CD14-positive monocyte (primary cell): ENCODE measurements at regions not wholly inside any gene's neighbourhood (a gene's known extent, or its start where the extent isn't known, plus 50 kb on each side); places are given as distances from the start of the nearest gene placed in this dataset.

Experiments used
- DNase-seq, 3 donors: peaks; one replicate each; pipeline ENCODE4 v3.0.0-alpha.2; 2011 to 2022
- H2AFZ ChIP-seq: 2 replicates; pipeline ENCODE4 v1.6.0; 2012; ENCODE audit warnings: mild to moderate bottlenecking, low read depth, low read length, inconsistent platforms; ENCODE audit not compliant: insufficient read depth, poor library complexity, severe bottlenecking
- H3K27ac ChIP-seq, 2 donors: 1 replicate in 1 of 2; 2 replicates in 1 of 2; pipeline ENCODE4 v1.5.1; 2012 to 2013; ENCODE audit warnings: low read length in 2 of 2, control low read depth in 1 of 2, inconsistent platforms in 1 of 2, low read depth in 1 of 2, mild to moderate bottlenecking in 1 of 2
- H3K27me3 ChIP-seq, 2 donors: one replicate each; pipeline versions ENCODE4 v1.6.0 to v1.6.1; 2011 to 2013; ENCODE audit warnings: low read length in 2 of 2; ENCODE audit not compliant: control insufficient read depth in 2 of 2, insufficient read depth in 2 of 2
- H3K36me3 ChIP-seq, 2 donors: replicated peaks in 1 of 2; 1 replicate in 1 of 2; 2 replicates in 1 of 2; pipeline versions ENCODE4 v1.5.1 to v1.6.1; 2012 to 2013; ENCODE audit warnings: low read length in 2 of 2, control low read depth in 1 of 2, inconsistent platforms in 1 of 2, mild to moderate bottlenecking in 1 of 2; ENCODE audit not compliant: insufficient read depth in 2 of 2, control insufficient read depth in 1 of 2
- H3K4me1 ChIP-seq, 2 donors: 1 replicate in 1 of 2; 2 replicates in 1 of 2; pipeline versions ENCODE4 v1.5.1 to v1.6.1; 2012 to 2013; ENCODE audit warnings: low read length in 2 of 2, control low read depth in 1 of 2, inconsistent platforms in 1 of 2, mild to moderate bottlenecking in 1 of 2, moderate library complexity in 1 of 2; ENCODE audit not compliant: insufficient read depth in 2 of 2, control insufficient read depth in 1 of 2
- H3K4me2 ChIP-seq: replicated peaks from 2 replicates; pipeline ENCODE3; 2012; ENCODE audit warnings: low read length, moderate library complexity, mild to moderate bottlenecking; ENCODE audit not compliant: poor library complexity, severe bottlenecking; ENCODE audit errors: extremely low read depth
- H3K4me3 ChIP-seq, 3 experiments: fragments of 200-600 bp in 1 of 3; sonication (generic) in 1 of 3; replicated peaks in 1 of 3; 1 replicate in 2 of 3; 2 replicates in 1 of 3; pipeline ENCODE4 v1.5.1; 2011 to 2013; ENCODE audit warnings: low read length in 3 of 3, mild to moderate bottlenecking in 3 of 3, control low read depth in 2 of 3, low read depth in 2 of 3, inconsistent platforms in 1 of 3, moderate library complexity in 1 of 3
- H3K79me2 ChIP-seq: 2 replicates; pipeline ENCODE4 v1.6.0; 2012; ENCODE audit warnings: mild to moderate bottlenecking, control low read depth, inconsistent platforms, low read length, moderate library complexity; ENCODE audit not compliant: insufficient read depth
- H3K9ac ChIP-seq: 2 replicates; pipeline ENCODE4 v1.6.0; 2017; ENCODE audit warnings: low read length, mild to moderate bottlenecking; ENCODE audit not compliant: insufficient read depth, poor library complexity, severe bottlenecking
- H3K9me3 ChIP-seq, 2 donors: replicated peaks in 1 of 2; 1 replicate in 1 of 2; 2 replicates in 1 of 2; pipeline versions ENCODE4 v1.5.1 to v1.6.1; 2012 to 2013; ENCODE audit warnings: low read length in 2 of 2, control low read depth in 1 of 2; ENCODE audit not compliant: control insufficient read depth in 1 of 2, insufficient read depth in 1 of 2
- H4K20me1 ChIP-seq: 2 replicates; pipeline ENCODE4 v1.6.0; 2012; ENCODE audit warnings: mild to moderate bottlenecking, low read length, control low read depth, moderate library complexity; ENCODE audit not compliant: insufficient read depth
- H3K27ac Mint-ChIP-seq, 7 donors: one replicate each; pipeline ENCODE4 v1.8.0; 2020; ENCODE audit warnings: mild to moderate bottlenecking in 7 of 7, mixed read lengths in 7 of 7, moderate library complexity in 6 of 7, inconsistent platforms in 2 of 7
- H3K27me3 Mint-ChIP-seq, 3 donors: one replicate each; pipeline ENCODE4 v1.8.0; 2021 to 2022; ENCODE audit warnings: low read depth in 3 of 3, mild to moderate bottlenecking in 3 of 3, mixed read lengths in 3 of 3, moderate library complexity in 3 of 3, inconsistent platforms in 1 of 3
- H3K36me3 Mint-ChIP-seq, 2 donors: one replicate each; pipeline ENCODE4 v1.8.0; 2020; ENCODE audit warnings: mixed read lengths in 2 of 2, inconsistent platforms in 1 of 2, mild to moderate bottlenecking in 1 of 2
- H3K4me1 Mint-ChIP-seq: one replicate; pipeline ENCODE4 v1.8.0; 2020; ENCODE audit warnings: mild to moderate bottlenecking, mixed read lengths
- H3K4me3 Mint-ChIP-seq, 2 donors: one replicate each; pipeline ENCODE4 v1.8.0; 2020; ENCODE audit warnings: mild to moderate bottlenecking in 2 of 2, mixed read lengths in 2 of 2, moderate library complexity in 1 of 2
- H3K9me3 Mint-ChIP-seq, 7 donors: one replicate each; pipeline ENCODE4 v1.8.0; 2020 to 2022; ENCODE audit warnings: mixed read lengths in 7 of 7, mild to moderate bottlenecking in 6 of 7, moderate library complexity in 6 of 7, inconsistent platforms in 2 of 7
- WGBS: methylation state at CpG from one replicate; pipeline ENCODE4 v1.1.5; 2013; ENCODE audit warnings: missing lambda C conversion rate; ENCODE audit not compliant: insufficient coverage; 5-methylcytosine and 5-hydroxymethylcytosine counted together
- intact Hi-C, 2 donors: fragments of 100-400 bp; cut with micrococcal nuclease; formaldehyde crosslinking; loops; one replicate each; pipeline versions ENCODE4 v1.15.0 to v1.15.1; 2023
- TF ChIP-seq, protein P1 (sequence below): fragments of 200-600 bp; IDR thresholded peaks from one replicate; pipeline ENCODE4 v1.8.0; 2022; ENCODE audit warnings: antibody characterized with exemption, mild to moderate bottlenecking

DNA sequence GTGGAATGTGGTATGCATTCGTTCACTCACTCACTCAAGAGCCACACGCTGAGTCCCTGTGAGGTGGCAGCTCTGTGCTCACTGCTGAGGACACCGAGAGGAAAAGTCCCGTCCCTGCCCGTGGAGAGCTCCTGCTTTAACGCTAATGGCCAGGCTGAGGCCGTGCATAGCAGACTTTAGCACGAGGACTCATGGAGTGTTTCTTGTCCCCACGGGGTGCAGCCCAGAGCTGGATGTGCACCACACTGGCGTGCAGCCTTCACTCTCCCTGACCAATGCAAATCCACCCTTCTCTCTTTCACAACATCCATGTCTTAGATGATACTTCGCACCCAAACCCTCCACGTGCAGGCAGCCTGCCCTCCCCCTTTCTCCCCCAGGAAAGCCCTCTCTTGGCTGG is 159.6 kb upstream of the ZNF536 start:
- Histone ChIP-seq H3K36me3 (no peaks in the 10 kb centered on the region), H2AFZ (no peak overlapping the region), H3K9me3 (no peaks in the 10 kb centered on the region), H3K79me2 (no peaks in the 10 kb centered on the region), H3K4me1 (no peaks in the 10 kb centered on the region), H3K9ac (no peak overlapping the region), H3K4me2 (no peak overlapping the region), H4K20me1 (no peaks in the 10 kb centered on the region), H3K27ac (no peak overlapping the region), H3K4me3 (no peak overlapping the region), H3K27me3 (no peaks in the 10 kb centered on the region)
- no peaks in the 10 kb centered on the region for H3K9me3 Mint-ChIP-seq
- 94% methylated on average over 10 of the region's 12 CpGs for WGBS
- H3K27me3 Mint-ChIP-seq, result peaks cover 3 to 32% (median 5%) of the 10 kb centered on the region in 3 donors
- TF ChIP-seq, protein P1, sequence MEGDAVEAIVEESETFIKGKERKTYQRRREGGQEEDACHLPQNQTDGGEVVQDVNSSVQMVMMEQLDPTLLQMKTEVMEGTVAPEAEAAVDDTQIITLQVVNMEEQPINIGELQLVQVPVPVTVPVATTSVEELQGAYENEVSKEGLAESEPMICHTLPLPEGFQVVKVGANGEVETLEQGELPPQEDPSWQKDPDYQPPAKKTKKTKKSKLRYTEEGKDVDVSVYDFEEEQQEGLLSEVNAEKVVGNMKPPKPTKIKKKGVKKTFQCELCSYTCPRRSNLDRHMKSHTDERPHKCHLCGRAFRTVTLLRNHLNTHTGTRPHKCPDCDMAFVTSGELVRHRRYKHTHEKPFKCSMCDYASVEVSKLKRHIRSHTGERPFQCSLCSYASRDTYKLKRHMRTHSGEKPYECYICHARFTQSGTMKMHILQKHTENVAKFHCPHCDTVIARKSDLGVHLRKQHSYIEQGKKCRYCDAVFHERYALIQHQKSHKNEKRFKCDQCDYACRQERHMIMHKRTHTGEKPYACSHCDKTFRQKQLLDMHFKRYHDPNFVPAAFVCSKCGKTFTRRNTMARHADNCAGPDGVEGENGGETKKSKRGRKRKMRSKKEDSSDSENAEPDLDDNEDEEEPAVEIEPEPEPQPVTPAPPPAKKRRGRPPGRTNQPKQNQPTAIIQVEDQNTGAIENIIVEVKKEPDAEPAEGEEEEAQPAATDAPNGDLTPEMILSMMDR, result no peak
- H3K27ac Mint-ChIP-seq, result no peak overlapping the region
- intact Hi-C loops, result no loop called here
- peaks cover 4% of the 10 kb centered on the region for H3K4me1 Mint-ChIP-seq
- no peak for DNase-seq
- no peaks in the 10 kb centered on the region for H3K36me3 Mint-ChIP-seq
- no peak overlapping the region for H3K4me3 Mint-ChIP-seq

DNA sequence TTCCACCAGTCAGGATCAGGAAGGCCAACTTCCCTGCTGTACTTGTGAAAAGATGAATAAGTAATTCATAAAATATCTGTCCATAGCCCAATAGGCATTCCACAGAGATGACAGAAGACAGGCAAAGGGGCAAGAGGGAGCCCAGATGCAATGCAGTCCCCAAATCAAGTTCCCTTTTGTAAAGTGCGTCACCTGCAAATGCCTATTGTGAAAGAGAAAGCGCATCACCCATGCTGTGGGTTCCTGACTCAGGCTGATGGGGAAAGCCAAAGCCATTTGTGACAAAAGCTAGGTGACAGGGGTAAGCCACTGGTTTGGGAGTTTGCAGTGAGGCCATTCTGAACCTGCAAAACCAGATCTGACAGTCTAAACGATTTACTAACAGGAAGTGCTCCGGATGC is 157.5 kb upstream of the ZNF536 start:
- Mint-ChIP-seq H3K4me1 (peaks cover 4% of the 10 kb centered on the region), H3K36me3 (no peaks in the 10 kb centered on the region), H3K27me3 (peaks cover 6 to 32% (median 7%) of the 10 kb centered on the region in 3 donors), H3K9me3 (no peaks in the 10 kb centered on the region), H3K4me3 (no peak overlapping the region), H3K27ac (peak overlapping the region in 1 of 7 donors; percentile 21)
- 13% methylated on average over 2 of the region's 4 CpGs for WGBS
- H3K79me2 ChIP-seq, result no peaks in the 10 kb centered on the region
- TF ChIP-seq, protein P1, result no peak
- H3K9ac ChIP-seq, result no peak overlapping the region
- no peak overlapping the region for H3K4me3 ChIP-seq
- H2AFZ ChIP-seq, result no peak overlapping the region
- H4K20me1 ChIP-seq, result no peaks in the 10 kb centered on the region
- H3K4me2 ChIP-seq, result no peak overlapping the region
- H3K27ac ChIP-seq, result no peak overlapping the region
- DNase-seq, result peak in 2 of 3 donors; percentile 3 to 78
- H3K36me3 ChIP-seq, result no peaks in the 10 kb centered on the region
- H3K4me1 ChIP-seq, result no peaks in the 10 kb centered on the region
- H3K27me3 ChIP-seq, result no peaks in the 10 kb centered on the region
- H3K9me3 ChIP-seq, result no peaks in the 10 kb centered on the region
- intact Hi-C loops, result no loop called here
